Caco-2 (cell line): ENCODE measurements at regions not wholly inside any gene's neighbourhood (a gene's known extent, or its start where the extent isn't known, plus 50 kb on each side); places are given as distances from the start of the nearest gene placed in this dataset.

Experiments used
- BruUV-seq: library from RNA; stranded (reverse); fragments of 400-500 nt; replicated peaks from 2 replicates; lab custom pipeline; 2021; lab: Mats Ljungman, UMichigan
- CTCF ChIA-PET: fragments of 300-600 bp; sonication (Branson Sonifier 250); formaldehyde crosslinking; loops from one replicate; lab custom pipeline; 2022; ENCODE audit warnings: antibody characterized with exemption; lab: Charles Lee
- POLR2A ChIA-PET: fragments of 300-600 bp; sonication (Branson Sonifier 250); formaldehyde crosslinking; loops from one replicate; lab custom pipeline; 2022; ENCODE audit warnings: antibody characterized with exemption; lab: Charles Lee
- DNase-seq, 2 experiments: peaks; one replicate each; pipeline versions ENCODE4 v3.0.0 to v3.0.0-alpha.2; 2020 to 2022
- H3K27me3 ChIP-seq: replicated peaks from 2 replicates; pipeline ENCODE4 v1.6.0; 2011; ENCODE audit warnings: low read length; ENCODE audit not compliant: control insufficient read depth, insufficient read depth
- H3K36me3 ChIP-seq: 2 replicates; pipeline ENCODE4 v1.5.1; 2011; ENCODE audit warnings: low read length; ENCODE audit not compliant: control insufficient read depth, insufficient read depth
- H3K4me1 ChIP-seq: fragments of 250-450 bp; sonication (Bioruptor Pico); 2 replicates; pipeline ENCODE4 v1.5.1; 2020; ENCODE audit warnings: mild to moderate bottlenecking
- H3K4me3 ChIP-seq: 2 replicates; pipeline ENCODE4 v1.5.1; 2011; ENCODE audit warnings: low read depth, mild to moderate bottlenecking, control low read depth, low read length
- H3K9me3 ChIP-seq: fragments of 250-450 bp; sonication (Bioruptor Pico); 2 replicates; pipeline ENCODE4 v1.5.1; 2020; ENCODE audit warnings: mild to moderate bottlenecking, moderate library complexity
- H3K27ac Mint-ChIP-seq: one replicate; pipeline ENCODE4 v1.8.0; 2022; ENCODE audit warnings: mixed read lengths; ENCODE audit not compliant: unreplicated experiment
- H3K27me3 Mint-ChIP-seq: one replicate; pipeline ENCODE4 v1.8.0; 2022; ENCODE audit warnings: mixed read lengths; ENCODE audit not compliant: insufficient read depth, unreplicated experiment
- H3K36me3 Mint-ChIP-seq: one replicate; pipeline ENCODE4 v1.8.0; 2022; ENCODE audit warnings: mild to moderate bottlenecking, mixed read lengths; ENCODE audit not compliant: insufficient read depth, unreplicated experiment
- H3K4me1 Mint-ChIP-seq: one replicate; pipeline ENCODE4 v1.8.0; 2022; ENCODE audit warnings: low read depth, mixed read lengths; ENCODE audit not compliant: unreplicated experiment
- H3K4me3 Mint-ChIP-seq: one replicate; pipeline ENCODE4 v1.8.0; 2022; ENCODE audit warnings: mild to moderate bottlenecking, moderate library complexity, mixed read lengths; ENCODE audit not compliant: unreplicated experiment
- H3K9me3 Mint-ChIP-seq: one replicate; pipeline ENCODE4 v1.8.0; 2022; ENCODE audit warnings: mixed read lengths; ENCODE audit not compliant: unreplicated experiment
- CTCF ChIP-seq, 2 experiments: fragments of 200-600 bp in 1 of 2; IDR thresholded peaks; 1 replicate in 1 of 2; 2 replicates in 1 of 2; pipeline versions ENCODE4 v1.5.1 to v1.8.0; 2011 to 2022; ENCODE audit warnings: antibody characterized with exemption in 1 of 2, control low read depth in 1 of 2, inconsistent platforms in 1 of 2, low read depth in 1 of 2, low read length in 1 of 2, mild to moderate bottlenecking in 1 of 2, moderate library complexity in 1 of 2; ENCODE audit not compliant: insufficient read depth in 1 of 2, severe bottlenecking in 1 of 2, unreplicated experiment in 1 of 2
- intact Hi-C: fragments of 100-400 bp; cut with micrococcal nuclease; formaldehyde crosslinking; loops from one replicate; pipeline ENCODE4 v1.10.0; 2022; ENCODE audit not compliant: unreplicated experiment

- Mint-ChIP-seq H3K36me3 (no peaks in the 10 kb centered on the region), H3K27me3 (peaks cover 4% of the 10 kb centered on the region), H3K4me1 (no peaks in the 10 kb centered on the region), H3K9me3 (peaks cover 4% of the 10 kb centered on the region), H3K27ac (no peak overlapping the region), H3K4me3 (no peak overlapping the region)
- Histone ChIP-seq H3K9me3 (peaks cover 5% of the 10 kb centered on the region), H3K4me3 (no peak overlapping the region), H3K27me3 (no peaks in the 10 kb centered on the region), H3K36me3 (no peaks in the 10 kb centered on the region), H3K4me1 (no peaks in the 10 kb centered on the region)
- DNase-seq, result no peak
- TF ChIP-seq CTCF (IDR thresholded peaks at IDR 0.05; ENCODE audit: insufficient read depth in 1 of 2, low read depth in 1 of 2, low read length in 1 of 2, severe bottlenecking in 1 of 2, unreplicated experiment in 1 of 2), result no peak
- intact Hi-C loops, result no loop called here
- POLR2A ChIA-PET, result no interaction called here
- CTCF ChIA-PET, result no interaction called here
- no TSS peak for BruUV-seq
These were observed 556.5 kb upstream of the LARGE1 start for GRCh38 chr22:34476762-34477161.

GRCh38 chr22:34481090-34481489 lies 560.8 kb upstream of the LARGE1 start:
- Mint-ChIP-seq H3K27ac (no peak overlapping the region), H3K36me3 (peaks cover 5% of the 10 kb centered on the region), H3K4me3 (no peak overlapping the region), H3K27me3 (no peaks in the 10 kb centered on the region), H3K9me3 (peaks cover 9% of the 10 kb centered on the region), H3K4me1 (no peaks in the 10 kb centered on the region)
- no peak for TF ChIP-seq CTCF (IDR thresholded peaks at IDR 0.05; ENCODE audit: insufficient read depth in 1 of 2, low read depth in 1 of 2, low read length in 1 of 2, severe bottlenecking in 1 of 2, unreplicated experiment in 1 of 2)
- no peaks in the 10 kb centered on the region for H3K36me3 ChIP-seq
- ChIA-PET CTCF (no interaction called here), POLR2A (no interaction called here)
- H3K9me3 ChIP-seq, result peaks cover 5% of the 10 kb centered on the region
- intact Hi-C loops, result no loop called here
- no peak overlapping the region for H3K4me3 ChIP-seq
- no peak for DNase-seq
- BruUV-seq, result no TSS peak
- H3K27me3 ChIP-seq, result no peaks in the 10 kb centered on the region
- H3K4me1 ChIP-seq, result no peaks in the 10 kb centered on the region

DNA sequence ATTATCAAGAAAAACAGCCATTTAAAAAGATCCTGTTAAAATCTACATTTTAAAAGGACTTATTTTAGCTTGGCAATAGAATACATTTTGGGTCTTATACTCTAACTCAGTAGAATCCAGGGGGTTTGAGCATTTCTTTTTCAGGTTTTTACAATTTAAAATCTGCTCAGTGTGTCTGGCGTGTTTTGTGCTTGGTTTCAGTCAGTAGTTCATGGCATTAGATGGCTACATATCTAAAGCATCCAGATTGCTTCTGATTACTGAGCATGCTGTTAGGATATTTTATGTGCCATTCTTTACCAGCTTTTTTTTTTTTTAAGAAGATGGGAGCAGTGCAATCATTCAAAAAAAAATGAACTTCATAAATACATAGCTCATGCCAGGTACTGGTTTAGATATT lies 566.1 kb upstream of the LARGE1 start:
- Histone ChIP-seq H3K36me3 (no peaks in the 10 kb centered on the region), H3K27me3 (no peaks in the 10 kb centered on the region), H3K4me3 (no peak overlapping the region), H3K4me1 (no peaks in the 10 kb centered on the region), H3K9me3 (no peaks in the 10 kb centered on the region)
- no peaks in the 10 kb centered on the region for H3K4me1 Mint-ChIP-seq
- H3K9me3 Mint-ChIP-seq, result peaks cover 9% of the 10 kb centered on the region
- ChIA-PET POLR2A (no interaction called here), CTCF (no interaction called here)
- no peak for TF ChIP-seq CTCF (IDR thresholded peaks at IDR 0.05; ENCODE audit: insufficient read depth in 1 of 2, low read depth in 1 of 2, low read length in 1 of 2, severe bottlenecking in 1 of 2, unreplicated experiment in 1 of 2)
- no peak overlapping the region for H3K27ac Mint-ChIP-seq
- H3K36me3 Mint-ChIP-seq, result peaks cover 5% of the 10 kb centered on the region
- no peaks in the 10 kb centered on the region for H3K27me3 Mint-ChIP-seq
- no TSS peak for BruUV-seq
- DNase-seq, result no peak
- intact Hi-C loops, result no loop called here
- H3K4me3 Mint-ChIP-seq, result no peak overlapping the region
